IMR-90 (cell line): ENCODE measurements at regions not wholly inside any gene's neighbourhood (a gene's known extent, or its start where the extent isn't known, plus 50 kb on each side); places are given as distances from the start of the nearest gene placed in this dataset.

Experiments used
- CHD1 ChIP-seq: IDR thresholded peaks from 2 replicates; pipeline ENCODE4 v1.6.1; 2012; ENCODE audit warnings: low read depth, low read length, improper control_type of control experiment
- CTCF ChIP-seq: conservative IDR thresholded peaks from 2 replicates; pipeline ENCODE4 v1.5.1; 2012; ENCODE audit warnings: mild to moderate bottlenecking, low read depth, low read length, improper control_type of control experiment
- MXI1 ChIP-seq: IDR thresholded peaks from 2 replicates; pipeline ENCODE4 v1.6.1; 2012; ENCODE audit warnings: low read depth, mild to moderate bottlenecking, low read length, moderate library complexity, borderline replicate concordance
- POLR2A ChIP-seq: IDR thresholded peaks from 2 replicates; pipeline ENCODE4 v1.6.1; 2012; ENCODE audit warnings: mild to moderate bottlenecking, low read depth, low read length
- RFX5 ChIP-seq: IDR thresholded peaks from 2 replicates; pipeline ENCODE4 v1.8.0; 2012; ENCODE audit warnings: low read depth, mild to moderate bottlenecking, low read length, moderate library complexity

DNA sequence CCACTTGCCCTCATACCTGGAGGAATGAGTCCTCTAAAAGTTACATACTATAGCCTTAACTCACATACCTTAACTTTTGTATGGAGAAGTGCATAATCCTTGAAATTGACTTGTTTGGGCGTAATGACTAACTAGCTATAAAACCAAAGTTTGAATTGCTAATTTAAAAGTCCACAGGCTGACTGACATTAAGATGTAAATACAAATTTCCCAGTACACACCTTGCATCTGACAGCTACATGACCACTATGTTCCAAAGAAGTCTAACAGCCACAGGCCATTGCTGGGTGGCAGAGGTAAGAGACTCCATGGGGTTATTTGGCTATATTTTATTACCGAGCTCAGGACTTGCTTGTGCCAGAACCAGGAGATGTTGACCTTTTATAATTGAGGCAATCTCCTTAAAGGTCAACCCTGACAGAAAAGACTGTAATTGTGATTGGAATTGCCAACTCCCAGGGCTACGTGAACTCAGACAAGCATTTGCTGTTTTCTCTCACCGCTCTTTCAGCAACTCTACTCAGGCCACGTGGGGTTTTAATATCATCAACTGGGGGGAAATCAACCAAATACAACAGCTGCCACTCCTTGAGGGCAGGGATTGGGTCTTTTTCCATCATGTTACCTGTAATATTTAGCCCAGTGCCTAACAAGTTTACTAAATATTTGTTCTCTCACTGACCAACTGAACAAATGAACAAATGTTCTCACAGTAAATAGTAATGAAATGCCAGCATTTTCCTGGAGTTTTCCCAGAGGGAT lies 139.9 kb downstream of the SEMA6D start:
- no peak for TF ChIP-seq CTCF
- no peak for TF ChIP-seq POLR2A
- no peak for TF ChIP-seq RFX5
- TF ChIP-seq CHD1: no peak
- no peak for TF ChIP-seq MXI1
